ENCODE measurements at regions not wholly inside any gene's neighbourhood (a gene's known extent, or its start where the extent isn't known, plus 50 kb on each side); places are given as distances from the start of the nearest gene placed in this dataset.

DNA sequence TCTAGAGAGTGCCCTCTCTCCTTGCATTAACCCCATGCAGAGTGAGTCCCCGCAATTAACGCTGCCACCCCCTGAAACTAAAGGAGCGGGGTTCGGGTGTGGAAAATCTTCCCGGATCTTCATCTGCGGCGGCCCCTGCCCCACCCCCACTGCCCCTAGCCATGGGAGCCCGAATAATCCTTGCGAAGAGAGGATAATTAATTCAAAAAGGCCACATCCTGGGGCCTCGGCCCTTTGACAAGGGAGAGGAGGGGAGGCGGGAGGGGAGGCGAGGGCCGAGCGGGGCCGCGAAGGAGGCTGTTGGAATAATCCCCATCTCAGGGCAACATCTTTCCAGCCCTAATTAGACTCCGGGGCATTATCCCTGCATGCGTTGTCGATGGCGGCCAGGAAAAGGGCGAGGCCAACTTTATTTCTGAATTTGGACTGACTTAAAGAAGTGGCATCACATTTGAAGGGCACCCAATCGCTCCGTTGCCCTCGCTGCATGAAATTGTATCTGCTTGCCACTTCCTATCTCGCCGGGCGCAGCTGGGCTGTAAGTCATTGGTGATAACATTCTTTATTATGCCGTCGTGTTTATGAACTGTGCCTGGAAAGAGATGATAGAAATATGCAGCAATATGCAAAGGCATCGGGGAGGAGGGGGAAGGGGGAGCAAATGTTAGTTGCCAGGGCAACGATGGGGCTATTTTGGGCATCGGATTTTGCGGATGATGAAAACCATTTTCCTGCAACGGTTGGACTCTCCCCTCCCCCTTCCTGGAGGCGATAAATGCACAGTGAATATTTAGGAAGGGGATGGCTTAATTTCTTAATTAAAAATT, 387.1 kb upstream of the TNRC6C start (continued):
- TF ChIP-seq, protein P1, sequence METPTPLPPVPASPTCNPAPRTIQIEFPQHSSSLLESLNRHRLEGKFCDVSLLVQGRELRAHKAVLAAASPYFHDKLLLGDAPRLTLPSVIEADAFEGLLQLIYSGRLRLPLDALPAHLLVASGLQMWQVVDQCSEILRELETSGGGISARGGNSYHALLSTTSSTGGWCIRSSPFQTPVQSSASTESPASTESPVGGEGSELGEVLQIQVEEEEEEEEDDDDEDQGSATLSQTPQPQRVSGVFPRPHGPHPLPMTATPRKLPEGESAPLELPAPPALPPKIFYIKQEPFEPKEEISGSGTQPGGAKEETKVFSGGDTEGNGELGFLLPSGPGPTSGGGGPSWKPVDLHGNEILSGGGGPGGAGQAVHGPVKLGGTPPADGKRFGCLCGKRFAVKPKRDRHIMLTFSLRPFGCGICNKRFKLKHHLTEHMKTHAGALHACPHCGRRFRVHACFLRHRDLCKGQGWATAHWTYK (CRISPR knock-in tag; IDR thresholded peaks at IDR 0.05): no peak
- TF ChIP-seq SMAD4 (CRISPR knock-in tag; conservative IDR thresholded peaks at IDR 0.05) (peak; percentile 47; the same call in 1 of the 2 replicates), RFX7 (CRISPR knock-in tag; IDR thresholded peaks at IDR 0.05) (no peak), ZBTB8A (IDR thresholded peaks at IDR 0.05; ENCODE audit: partially characterized antibody) (no peak), POLR3G (IDR thresholded peaks at IDR 0.05; ENCODE audit: extremely low read depth, insufficient read length, insufficient replicate concordance) (no peak), ASH1L (IDR thresholded peaks at IDR 0.05; ENCODE audit: borderline replicate concordance, low read depth, partially characterized antibody) (no peak), RHOXF2B (CRISPR knock-in tag; conservative IDR thresholded peaks at IDR 0.05) (no peak), ATF1 (CRISPR knock-in tag; IDR thresholded peaks at IDR 0.05) (no peak), ATF1 (tag; IDR thresholded peaks at IDR 0.05) (no peak), ARHGAP35 (IDR thresholded peaks at IDR 0.05; ENCODE audit: partially characterized antibody) (no peak)
- TF ChIP-seq, protein P2, sequence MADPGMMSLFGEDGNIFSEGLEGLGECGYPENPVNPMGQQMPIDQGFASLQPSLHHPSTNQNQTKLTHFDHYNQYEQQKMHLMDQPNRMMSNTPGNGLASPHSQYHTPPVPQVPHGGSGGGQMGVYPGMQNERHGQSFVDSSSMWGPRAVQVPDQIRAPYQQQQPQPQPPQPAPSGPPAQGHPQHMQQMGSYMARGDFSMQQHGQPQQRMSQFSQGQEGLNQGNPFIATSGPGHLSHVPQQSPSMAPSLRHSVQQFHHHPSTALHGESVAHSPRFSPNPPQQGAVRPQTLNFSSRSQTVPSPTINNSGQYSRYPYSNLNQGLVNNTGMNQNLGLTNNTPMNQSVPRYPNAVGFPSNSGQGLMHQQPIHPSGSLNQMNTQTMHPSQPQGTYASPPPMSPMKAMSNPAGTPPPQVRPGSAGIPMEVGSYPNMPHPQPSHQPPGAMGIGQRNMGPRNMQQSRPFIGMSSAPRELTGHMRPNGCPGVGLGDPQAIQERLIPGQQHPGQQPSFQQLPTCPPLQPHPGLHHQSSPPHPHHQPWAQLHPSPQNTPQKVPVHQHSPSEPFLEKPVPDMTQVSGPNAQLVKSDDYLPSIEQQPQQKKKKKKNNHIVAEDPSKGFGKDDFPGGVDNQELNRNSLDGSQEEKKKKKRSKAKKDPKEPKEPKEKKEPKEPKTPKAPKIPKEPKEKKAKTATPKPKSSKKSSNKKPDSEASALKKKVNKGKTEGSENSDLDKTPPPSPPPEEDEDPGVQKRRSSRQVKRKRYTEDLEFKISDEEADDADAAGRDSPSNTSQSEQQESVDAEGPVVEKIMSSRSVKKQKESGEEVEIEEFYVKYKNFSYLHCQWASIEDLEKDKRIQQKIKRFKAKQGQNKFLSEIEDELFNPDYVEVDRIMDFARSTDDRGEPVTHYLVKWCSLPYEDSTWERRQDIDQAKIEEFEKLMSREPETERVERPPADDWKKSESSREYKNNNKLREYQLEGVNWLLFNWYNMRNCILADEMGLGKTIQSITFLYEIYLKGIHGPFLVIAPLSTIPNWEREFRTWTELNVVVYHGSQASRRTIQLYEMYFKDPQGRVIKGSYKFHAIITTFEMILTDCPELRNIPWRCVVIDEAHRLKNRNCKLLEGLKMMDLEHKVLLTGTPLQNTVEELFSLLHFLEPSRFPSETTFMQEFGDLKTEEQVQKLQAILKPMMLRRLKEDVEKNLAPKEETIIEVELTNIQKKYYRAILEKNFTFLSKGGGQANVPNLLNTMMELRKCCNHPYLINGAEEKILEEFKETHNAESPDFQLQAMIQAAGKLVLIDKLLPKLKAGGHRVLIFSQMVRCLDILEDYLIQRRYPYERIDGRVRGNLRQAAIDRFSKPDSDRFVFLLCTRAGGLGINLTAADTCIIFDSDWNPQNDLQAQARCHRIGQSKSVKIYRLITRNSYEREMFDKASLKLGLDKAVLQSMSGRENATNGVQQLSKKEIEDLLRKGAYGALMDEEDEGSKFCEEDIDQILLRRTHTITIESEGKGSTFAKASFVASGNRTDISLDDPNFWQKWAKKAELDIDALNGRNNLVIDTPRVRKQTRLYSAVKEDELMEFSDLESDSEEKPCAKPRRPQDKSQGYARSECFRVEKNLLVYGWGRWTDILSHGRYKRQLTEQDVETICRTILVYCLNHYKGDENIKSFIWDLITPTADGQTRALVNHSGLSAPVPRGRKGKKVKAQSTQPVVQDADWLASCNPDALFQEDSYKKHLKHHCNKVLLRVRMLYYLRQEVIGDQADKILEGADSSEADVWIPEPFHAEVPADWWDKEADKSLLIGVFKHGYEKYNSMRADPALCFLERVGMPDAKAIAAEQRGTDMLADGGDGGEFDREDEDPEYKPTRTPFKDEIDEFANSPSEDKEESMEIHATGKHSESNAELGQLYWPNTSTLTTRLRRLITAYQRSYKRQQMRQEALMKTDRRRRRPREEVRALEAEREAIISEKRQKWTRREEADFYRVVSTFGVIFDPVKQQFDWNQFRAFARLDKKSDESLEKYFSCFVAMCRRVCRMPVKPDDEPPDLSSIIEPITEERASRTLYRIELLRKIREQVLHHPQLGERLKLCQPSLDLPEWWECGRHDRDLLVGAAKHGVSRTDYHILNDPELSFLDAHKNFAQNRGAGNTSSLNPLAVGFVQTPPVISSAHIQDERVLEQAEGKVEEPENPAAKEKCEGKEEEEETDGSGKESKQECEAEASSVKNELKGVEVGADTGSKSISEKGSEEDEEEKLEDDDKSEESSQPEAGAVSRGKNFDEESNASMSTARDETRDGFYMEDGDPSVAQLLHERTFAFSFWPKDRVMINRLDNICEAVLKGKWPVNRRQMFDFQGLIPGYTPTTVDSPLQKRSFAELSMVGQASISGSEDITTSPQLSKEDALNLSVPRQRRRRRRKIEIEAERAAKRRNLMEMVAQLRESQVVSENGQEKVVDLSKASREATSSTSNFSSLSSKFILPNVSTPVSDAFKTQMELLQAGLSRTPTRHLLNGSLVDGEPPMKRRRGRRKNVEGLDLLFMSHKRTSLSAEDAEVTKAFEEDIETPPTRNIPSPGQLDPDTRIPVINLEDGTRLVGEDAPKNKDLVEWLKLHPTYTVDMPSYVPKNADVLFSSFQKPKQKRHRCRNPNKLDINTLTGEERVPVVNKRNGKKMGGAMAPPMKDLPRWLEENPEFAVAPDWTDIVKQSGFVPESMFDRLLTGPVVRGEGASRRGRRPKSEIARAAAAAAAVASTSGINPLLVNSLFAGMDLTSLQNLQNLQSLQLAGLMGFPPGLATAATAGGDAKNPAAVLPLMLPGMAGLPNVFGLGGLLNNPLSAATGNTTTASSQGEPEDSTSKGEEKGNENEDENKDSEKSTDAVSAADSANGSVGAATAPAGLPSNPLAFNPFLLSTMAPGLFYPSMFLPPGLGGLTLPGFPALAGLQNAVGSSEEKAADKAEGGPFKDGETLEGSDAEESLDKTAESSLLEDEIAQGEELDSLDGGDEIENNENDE (IDR thresholded peaks at IDR 0.05; ENCODE audit: low read depth, low read length): no peak
